ENCODE measurements at regions not wholly inside any gene's neighbourhood (a gene's known extent, or its start where the extent isn't known, plus 50 kb on each side); places are given as distances from the start of the nearest gene placed in this dataset.
"Not testable (repeated sequence)": the region's sequence is repeated elsewhere in the genome, so short reads cannot be mapped to it uniquely, and the experiment has no call there.

DNA sequence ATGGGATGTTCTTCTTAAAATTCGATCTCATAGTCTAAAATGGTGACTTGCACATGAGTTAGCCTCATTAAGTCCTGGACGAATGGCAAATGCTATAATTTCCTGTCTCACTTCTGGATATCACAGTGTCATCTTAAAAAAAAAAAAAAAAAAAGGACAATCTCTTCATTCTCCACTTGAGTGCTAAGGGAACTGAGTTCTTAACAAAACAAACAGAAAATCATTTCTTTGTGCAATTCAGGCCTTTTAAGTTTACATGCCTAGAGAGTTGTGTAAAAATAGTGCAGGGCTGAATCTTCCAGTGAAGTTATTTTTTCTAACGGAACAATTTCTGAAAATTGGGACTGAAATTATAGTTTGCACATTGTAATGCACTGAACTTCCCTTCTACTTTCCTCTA lies 122.8 kb upstream of the FAT1 start:
- peaks cover 0 to 7% of the 10 kb centered on the region in 2 donors for H3K9me3 ChIP-seq
- H3K27me3 ChIP-seq = no peaks in the 10 kb centered on the region
- DNase-seq (ENCODE audit: low spot score in 2 of 2) = no peak
- TF ChIP-seq, protein P1, sequence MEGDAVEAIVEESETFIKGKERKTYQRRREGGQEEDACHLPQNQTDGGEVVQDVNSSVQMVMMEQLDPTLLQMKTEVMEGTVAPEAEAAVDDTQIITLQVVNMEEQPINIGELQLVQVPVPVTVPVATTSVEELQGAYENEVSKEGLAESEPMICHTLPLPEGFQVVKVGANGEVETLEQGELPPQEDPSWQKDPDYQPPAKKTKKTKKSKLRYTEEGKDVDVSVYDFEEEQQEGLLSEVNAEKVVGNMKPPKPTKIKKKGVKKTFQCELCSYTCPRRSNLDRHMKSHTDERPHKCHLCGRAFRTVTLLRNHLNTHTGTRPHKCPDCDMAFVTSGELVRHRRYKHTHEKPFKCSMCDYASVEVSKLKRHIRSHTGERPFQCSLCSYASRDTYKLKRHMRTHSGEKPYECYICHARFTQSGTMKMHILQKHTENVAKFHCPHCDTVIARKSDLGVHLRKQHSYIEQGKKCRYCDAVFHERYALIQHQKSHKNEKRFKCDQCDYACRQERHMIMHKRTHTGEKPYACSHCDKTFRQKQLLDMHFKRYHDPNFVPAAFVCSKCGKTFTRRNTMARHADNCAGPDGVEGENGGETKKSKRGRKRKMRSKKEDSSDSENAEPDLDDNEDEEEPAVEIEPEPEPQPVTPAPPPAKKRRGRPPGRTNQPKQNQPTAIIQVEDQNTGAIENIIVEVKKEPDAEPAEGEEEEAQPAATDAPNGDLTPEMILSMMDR (IDR thresholded peaks at IDR 0.05) = no peak
- peak overlapping the region in 1 of 2 donors; percentile 82 for H3K27ac ChIP-seq
- intact Hi-C loops (cut with DNase I) = loop anchor here (5.0 kb wide), 1 partner anchor 631 kb away; no protein-coding TSS in a partner anchor
- no peaks in the 10 kb centered on the region for H3K36me3 ChIP-seq
- H3K4me3 ChIP-seq = no peak overlapping the region
- peaks cover 0 to 18% of the 10 kb centered on the region in 2 donors for H3K4me1 ChIP-seq

DNA sequence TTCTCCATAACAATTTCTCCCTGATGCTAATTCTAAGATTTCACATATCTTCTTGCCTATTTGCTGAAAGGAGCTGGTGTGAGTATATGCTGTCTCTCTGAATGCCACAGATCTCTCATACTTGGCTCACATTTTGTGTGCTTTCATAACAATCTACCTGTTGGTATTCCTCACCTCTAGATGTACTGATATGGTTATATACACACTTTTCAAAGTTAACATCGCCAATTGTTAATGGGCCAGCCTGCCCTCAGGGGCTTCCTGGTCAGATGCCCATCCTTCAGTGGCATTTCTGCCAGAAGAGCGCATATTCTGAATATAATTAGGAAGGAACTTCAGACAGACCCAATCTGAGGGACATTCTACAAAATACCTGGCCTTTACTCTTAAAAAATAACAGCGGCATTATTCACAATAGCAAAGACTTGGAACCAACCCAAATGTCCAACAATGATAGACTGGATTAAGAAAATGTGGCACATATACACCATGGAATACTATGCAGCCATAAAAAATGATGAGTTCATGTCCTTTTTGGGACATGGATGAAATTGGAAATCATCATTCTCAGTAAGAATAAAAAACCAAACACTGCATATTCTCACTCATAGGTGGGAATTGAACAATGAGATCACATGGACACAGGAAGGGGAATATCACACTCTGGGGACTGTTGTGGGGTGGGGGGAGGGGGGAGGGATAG lies 123.9 kb upstream of the FAT1 start:
- not testable (repeated sequence) for H3K27ac ChIP-seq; H3K4me3 ChIP-seq; DNase-seq (ENCODE audit: low spot score in 2 of 2); H3K36me3 ChIP-seq; H3K27me3 ChIP-seq; H3K9me3 ChIP-seq
- peaks cover 0 to 18% of the 10 kb centered on the region in 2 donors for H3K4me1 ChIP-seq
- intact Hi-C loops (cut with DNase I) = loop anchor here (5.0 kb wide), 1 partner anchor 630 kb away; no protein-coding TSS in a partner anchor

DNA sequence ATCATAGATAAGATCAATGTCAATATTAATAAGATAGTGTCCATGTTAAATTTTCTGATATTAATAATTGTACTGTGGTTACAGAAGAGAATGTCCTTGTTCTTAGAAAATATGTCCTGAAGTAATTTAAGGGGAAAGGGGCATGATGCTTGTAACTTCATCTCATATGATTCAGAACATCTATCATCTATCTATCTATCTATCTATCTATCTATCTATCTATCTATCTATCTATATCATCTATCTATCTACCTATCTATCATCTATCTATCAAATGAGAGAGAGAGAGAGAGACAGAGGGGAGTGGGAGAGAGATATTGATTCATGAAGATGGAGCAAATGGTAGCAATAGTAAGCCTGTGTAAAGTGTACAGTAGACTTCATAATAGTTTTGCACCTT lies 124.8 kb upstream of the FAT1 start:
- H3K27ac ChIP-seq = no peak overlapping the region
- H3K4me3 ChIP-seq = no peak overlapping the region
- intact Hi-C loops (cut with DNase I) = loop anchor here (5.0 kb wide), 1 partner anchor 629 kb away; no protein-coding TSS in a partner anchor

DNA sequence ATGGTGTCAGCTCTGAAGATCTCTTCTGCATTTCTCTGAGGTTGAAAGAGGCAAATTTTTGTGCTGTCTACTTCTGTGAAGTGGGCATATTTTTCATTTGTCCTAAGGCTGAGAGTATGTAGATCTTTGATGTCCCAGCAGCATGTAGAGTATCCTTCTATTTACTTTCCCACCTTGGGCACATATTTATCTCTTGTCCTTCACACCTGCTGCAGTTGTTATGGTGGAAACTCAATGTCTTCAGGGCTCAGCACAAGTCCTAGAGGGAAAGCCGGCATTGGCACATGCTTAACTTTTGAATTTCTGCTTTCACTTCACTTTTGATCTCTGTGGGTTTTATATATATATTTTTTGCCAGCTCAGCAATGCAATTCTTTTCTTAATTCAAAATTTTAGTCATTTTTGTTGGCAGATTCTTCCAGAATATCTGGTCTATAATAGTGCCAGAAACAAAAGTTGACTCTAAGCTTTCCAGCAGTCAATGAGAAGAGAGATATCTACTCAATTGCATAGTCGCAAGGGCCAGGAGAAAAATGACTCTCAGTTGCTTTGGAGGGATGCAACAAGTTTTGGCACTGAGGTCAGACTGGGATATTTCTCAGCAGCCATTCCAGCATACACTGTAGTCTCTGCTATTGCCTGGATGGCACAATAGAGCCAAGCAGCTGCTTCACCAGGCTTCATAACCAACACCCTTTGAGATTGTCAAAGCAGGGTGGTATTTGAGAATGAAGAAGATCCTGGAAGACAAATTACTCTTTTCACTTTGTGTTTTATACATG lies 127.8 kb upstream of the FAT1 start:
- TF ChIP-seq, protein P1 (IDR thresholded peaks at IDR 0.05) = no peak
- Histone ChIP-seq H3K27ac (no peak overlapping the region), H3K4me3 (no peak overlapping the region), H3K36me3 (no peaks in the 10 kb centered on the region), H3K9me3 (peaks cover 0 to 7% of the 10 kb centered on the region in 2 donors), H3K4me1 (peaks cover 0 to 4% of the 10 kb centered on the region in 2 donors), H3K27me3 (no peaks in the 10 kb centered on the region)
- no peak for DNase-seq (ENCODE audit: low spot score in 2 of 2)
- intact Hi-C loops (cut with DNase I) = no loop called here

More for the DNA sequence above, 124.8 kb upstream of the FAT1 start:
- no peaks in the 10 kb centered on the region for H3K27me3 ChIP-seq
- no peak for DNase-seq (ENCODE audit: low spot score in 2 of 2)
- TF ChIP-seq, protein P1 (IDR thresholded peaks at IDR 0.05) = no peak
- peaks cover 0 to 7% of the 10 kb centered on the region in 2 donors for H3K9me3 ChIP-seq
- H3K36me3 ChIP-seq = no peaks in the 10 kb centered on the region
- peaks cover 0 to 18% of the 10 kb centered on the region in 2 donors for H3K4me1 ChIP-seq

DNA sequence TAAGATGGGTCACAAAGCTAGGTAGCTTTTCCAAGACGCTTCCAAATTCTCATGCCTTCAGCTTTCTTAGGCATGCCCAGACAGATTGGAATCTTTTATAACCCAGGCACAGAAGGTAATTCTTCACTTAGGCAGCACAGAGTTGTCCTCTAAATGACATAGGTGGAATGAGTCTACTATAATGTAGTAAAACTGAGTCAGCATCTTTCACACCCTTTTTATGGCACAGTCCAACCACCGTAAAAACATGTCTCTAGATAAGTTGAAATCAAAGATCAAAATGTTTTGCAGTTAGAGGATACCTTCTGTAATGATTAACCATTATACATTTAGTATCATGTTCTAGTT lies 128.4 kb upstream of the FAT1 start:
- intact Hi-C loops (cut with DNase I) = no loop called here
- Histone ChIP-seq H3K27ac (no peak overlapping the region), H3K4me1 (no peaks in the 10 kb centered on the region), H3K36me3 (no peaks in the 10 kb centered on the region), H3K9me3 (peaks cover 0 to 7% of the 10 kb centered on the region in 2 donors), H3K27me3 (no peaks in the 10 kb centered on the region), H3K4me3 (no peak overlapping the region)
- no peak for DNase-seq (ENCODE audit: low spot score in 2 of 2)
- TF ChIP-seq, protein P1 (IDR thresholded peaks at IDR 0.05) = no peak

DNA sequence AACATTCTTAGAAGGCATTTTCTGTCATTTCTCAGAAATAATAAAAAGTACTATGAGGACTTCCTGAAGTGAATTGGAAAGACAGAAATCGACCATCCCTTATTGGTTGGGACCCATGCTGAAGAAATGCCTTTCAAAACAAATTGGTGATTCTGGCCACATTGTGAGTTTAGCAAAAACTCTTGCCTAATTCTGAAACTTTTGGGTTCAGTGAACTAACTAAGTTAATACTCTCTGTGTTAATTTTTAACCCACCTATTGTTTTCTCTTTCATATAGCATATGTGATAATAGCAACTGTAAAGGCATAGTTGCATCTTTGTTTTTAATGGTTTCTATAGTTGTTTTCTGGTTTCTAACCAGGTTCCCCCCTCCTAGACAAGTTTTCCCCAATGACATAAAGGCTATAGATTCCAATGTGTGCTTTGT lies 129.3 kb upstream of the FAT1 start:
- no peak overlapping the region for H3K27ac ChIP-seq
- peaks cover 0 to 7% of the 10 kb centered on the region in 2 donors for H3K9me3 ChIP-seq
- DNase-seq (ENCODE audit: low spot score in 2 of 2) = no peak
- no peaks in the 10 kb centered on the region for H3K36me3 ChIP-seq
- no peaks in the 10 kb centered on the region for H3K4me1 ChIP-seq
- TF ChIP-seq, protein P1 (IDR thresholded peaks at IDR 0.05) = no peak
- intact Hi-C loops (cut with DNase I) = no loop called here
- H3K4me3 ChIP-seq = no peak overlapping the region
- H3K27me3 ChIP-seq = no peaks in the 10 kb centered on the region

Data from ascending aorta (tissue), 2 donors.